GM21423 (cell line): ENCODE measurements at regions not wholly inside any gene's neighbourhood (a gene's known extent, or its start where the extent isn't known, plus 50 kb on each side); places are given as distances from the start of the nearest gene placed in this dataset.
"Not testable (repeated sequence)": the region's sequence is repeated elsewhere in the genome, so short reads cannot be mapped to it uniquely, and the experiment has no call there.

ENCODE experiments used
- ATAC-seq: cut with Tn5 transposase; IDR thresholded peaks from one replicate; pipeline ENCODE4 v1.9.1; 2021; ENCODE audit warnings: mild to moderate bottlenecking, moderate library complexity; ENCODE audit not compliant: unreplicated experiment

DNA sequence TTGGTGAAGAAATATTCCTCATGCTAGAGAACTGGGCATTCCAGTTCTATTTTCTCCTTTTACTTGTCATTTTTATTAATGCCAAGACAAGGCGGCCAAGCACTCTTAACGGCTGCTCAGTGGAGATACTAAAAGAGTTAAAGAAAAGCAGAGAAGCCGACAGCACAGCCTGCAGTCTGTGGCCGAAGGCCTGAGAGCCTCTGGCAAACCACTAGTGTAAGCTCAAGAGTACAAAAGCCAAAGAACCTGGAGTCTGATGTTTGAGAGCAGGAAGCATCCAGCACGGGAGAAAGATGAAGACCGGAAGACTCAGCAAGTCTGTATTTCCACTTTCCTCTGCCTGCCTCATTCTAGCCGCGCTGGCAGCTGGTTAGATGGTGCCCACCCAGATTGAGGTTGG lies 167.1 kb upstream of the FUT9 start:
- ATAC-seq, result no peak

DNA sequence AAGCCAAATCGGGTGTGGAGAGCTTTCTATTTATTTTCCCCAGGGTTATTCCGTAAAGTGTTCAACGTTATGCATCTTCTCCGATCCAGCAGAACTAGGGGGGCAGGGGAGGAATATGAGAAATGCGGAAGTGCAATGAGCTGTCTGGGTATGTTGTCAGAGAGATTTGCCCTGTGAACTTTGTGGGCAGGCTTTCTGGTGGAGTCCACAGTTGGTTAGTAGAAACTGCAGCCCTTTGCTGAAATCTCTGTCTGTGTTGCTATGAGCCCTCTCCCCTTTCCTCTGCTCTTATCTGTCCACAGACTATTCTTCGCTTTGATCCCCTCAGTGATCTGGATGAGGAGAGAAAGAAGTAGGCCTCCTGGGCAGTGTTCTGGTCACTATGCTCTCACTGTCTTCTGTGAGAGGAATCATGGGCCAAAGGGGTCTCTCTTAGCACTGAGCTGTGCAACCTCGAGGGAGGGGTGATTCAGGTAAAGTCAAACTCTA lies 158.9 kb upstream of the FUT9 start:
- ATAC-seq, result no peak

GRCh38 chr6:95865857-95866256 lies 149.9 kb upstream of the FUT9 start:
- ATAC-seq, result no peak

- no peak for ATAC-seq
Observed at GRCh38 chr6:95866732-95867131, 149.0 kb upstream of the FUT9 start.

DNA sequence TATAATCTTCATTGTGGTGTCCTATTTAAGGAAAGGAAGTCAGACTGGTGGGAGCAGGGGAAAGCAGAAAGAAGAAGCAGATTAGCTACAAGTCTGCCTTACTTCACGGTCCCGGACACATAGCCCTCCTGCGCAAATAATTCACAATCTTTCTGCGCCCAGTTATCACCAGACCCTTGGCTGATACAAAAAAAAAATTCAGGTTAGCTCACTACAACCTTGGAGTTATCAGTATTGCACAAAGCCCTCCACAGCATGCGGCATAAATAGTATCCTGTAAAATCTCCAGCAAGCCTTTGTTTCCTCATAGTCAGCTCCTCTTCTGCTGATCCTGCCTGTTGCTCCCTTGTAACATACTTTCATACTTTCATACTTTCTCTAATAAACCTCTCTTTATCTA lies 148.6 kb upstream of the FUT9 start:
- ATAC-seq, result no peak

DNA sequence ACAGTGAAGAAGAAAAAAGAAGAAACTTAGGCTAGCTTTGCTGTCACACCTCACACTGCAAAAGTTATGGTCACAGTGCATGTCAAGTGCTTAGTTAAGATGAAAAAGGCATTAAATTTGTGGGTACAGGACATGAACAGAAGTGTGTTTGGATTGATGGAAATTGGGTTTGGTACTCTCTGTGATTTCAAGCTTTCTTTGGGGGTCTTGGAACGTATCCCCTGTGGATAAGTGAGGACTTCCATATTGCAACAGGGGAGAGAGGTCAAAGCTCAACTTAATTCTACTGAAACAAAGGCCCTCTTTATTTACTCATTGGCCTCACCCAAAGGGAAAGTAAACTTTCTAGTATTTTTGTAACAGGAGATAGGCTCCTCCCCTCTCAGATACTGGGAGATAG lies 138.3 kb upstream of the FUT9 start:
- ATAC-seq, result no peak

DNA sequence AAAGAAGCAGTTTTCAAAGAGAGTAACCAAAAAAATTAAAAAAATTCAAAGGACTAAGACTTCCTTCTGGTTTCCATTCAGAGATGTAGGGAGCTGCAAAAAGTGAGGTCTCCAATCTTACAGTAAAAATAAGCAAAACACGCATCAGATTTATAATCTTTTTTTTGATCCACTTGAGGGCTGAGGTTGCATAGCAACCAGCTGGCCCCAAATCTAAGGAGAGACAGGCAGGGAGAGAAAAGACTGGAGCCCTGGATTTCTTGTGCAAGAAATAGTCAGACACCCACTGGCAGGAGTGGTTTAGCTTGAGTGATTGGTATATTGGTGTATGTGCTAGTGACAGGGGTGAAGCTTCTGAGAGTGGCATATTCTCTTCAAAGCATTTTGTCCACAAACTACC lies 135.9 kb upstream of the FUT9 start:
- ATAC-seq, result no peak

- no peak for ATAC-seq
Observed at GRCh38 chr6:95882371-95882770, 133.4 kb upstream of the FUT9 start.

DNA sequence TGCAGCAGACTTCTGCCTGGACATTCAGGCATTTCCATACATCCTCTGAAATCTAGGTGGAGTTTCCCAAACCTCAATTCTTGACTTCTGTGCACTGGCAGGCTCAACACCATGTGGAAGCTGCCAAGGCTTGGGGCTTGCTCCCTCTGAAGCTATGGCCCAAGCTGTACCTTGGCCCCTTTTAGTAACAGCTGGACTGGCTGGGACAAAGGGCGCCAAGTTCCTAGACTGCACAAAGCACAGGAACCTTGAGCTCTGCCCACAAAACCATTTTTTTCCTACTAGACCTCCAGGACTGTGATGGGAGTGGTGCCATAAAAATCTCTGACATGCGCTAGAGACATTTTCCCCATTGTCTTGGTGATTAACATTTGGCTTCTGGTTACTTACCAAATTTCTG lies 127.1 kb upstream of the FUT9 start:
- not testable (repeated sequence) for ATAC-seq

- ATAC-seq, result no peak
Observed at GRCh38 chr6:95905132-95905531, 110.6 kb upstream of the FUT9 start.

DNA sequence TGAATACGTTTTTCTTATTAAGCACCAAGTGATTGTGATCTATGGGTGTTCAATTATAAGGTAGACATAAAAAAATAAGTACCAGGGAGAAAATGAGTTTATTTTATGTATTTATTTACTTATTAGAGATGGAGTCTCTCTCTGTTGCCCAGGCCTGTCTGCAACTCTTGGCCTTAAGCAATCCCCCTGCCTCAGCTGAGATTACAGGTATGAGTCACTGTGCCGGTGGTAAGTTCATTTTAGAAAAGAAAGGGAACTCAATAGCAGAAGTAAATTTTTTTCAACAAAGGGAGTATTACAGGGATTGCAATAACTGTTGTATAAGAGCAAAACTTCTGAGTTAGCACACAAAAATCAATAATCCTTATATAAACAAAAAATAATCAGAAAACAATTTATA lies 98.7 kb upstream of the FUT9 start:
- no peak for ATAC-seq

- ATAC-seq, result no peak
Observed at GRCh38 chr6:95923518-95923917, 92.3 kb upstream of the FUT9 start.

DNA sequence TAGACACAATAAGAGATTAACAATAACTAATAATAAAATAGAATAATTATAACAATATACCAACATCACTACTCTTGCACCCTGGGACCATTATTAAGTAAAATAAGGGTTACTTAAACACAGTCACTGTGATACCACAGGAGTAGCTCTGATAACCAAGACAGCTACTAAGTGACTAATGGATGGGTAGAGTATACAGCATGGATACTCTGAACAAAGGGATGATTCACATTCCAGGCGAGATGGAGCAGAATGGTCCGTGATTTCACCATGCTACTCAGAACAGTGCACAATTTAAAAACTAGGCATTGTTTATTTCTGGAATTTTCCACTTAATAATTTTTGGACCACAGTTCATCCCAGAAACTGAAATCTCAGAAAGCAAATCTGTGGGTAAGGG lies 80.0 kb upstream of the FUT9 start:
- ATAC-seq, result no peak

DNA sequence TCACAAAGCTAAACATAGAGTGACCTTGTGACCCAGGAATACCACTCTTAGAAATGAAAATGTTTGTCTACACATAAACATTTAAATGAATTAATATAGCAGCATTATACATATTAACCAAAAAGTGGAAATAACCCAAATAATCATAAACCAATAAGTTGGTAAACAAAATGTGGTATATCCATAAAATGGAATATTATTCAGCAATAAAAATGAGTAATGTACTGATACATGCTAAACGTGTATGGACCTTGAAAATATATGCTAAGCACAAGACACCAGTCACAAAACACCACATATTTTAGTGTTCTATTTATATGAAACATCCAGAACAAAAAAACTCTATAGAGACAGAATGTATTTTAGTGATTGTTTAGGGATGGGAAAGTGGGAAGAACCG lies 68.9 kb upstream of the FUT9 start:
- no peak for ATAC-seq

- ATAC-seq, result no peak
Observed at GRCh38 chr6:95948324-95948723, 67.5 kb upstream of the FUT9 start.

DNA sequence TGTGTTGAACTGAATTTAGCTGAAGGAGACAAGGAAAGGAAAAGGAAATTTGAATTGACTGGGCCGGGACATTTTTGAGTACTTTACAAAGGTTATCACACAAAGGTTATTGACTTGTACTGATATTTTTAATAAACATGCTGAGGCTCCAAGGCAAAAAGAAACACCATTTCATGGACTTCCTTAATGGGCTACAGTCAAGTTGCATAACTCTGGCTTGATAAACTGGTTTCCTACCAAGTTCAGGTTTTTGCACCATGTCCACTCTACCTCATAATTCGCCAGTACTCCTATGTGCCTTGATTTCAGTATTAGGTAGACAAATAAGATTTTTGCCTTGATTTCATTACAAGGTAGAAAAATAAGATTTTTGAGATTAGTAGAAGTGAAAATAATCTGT lies 65.8 kb upstream of the FUT9 start:
- no peak for ATAC-seq

GRCh38 chr6:95958686-95959085 lies 57.1 kb upstream of the FUT9 start:
- no peak for ATAC-seq

DNA sequence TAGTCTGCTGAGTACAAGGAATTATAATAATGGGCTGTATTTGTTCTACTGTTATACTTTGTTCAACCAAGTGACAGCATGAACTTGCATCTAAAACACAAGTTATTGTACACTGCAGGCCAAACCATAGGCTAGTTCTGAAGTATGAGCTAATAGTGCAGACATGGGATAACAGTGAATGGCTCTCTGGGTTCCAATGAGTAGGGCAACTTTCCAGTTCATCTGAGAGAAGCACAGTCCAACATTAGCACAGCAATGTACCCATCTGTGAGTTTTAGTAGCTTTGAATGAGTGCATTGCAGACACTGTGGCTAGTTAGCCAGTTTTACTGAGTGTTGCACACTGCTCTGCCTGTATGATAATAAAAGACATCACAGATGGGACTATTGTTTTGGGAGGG lies 56.5 kb upstream of the FUT9 start:
- ATAC-seq, result no peak
